ENCODE measurements at regions not wholly inside any gene's neighbourhood (a gene's known extent, or its start where the extent isn't known, plus 50 kb on each side); places are given as distances from the start of the nearest gene placed in this dataset.

DNA sequence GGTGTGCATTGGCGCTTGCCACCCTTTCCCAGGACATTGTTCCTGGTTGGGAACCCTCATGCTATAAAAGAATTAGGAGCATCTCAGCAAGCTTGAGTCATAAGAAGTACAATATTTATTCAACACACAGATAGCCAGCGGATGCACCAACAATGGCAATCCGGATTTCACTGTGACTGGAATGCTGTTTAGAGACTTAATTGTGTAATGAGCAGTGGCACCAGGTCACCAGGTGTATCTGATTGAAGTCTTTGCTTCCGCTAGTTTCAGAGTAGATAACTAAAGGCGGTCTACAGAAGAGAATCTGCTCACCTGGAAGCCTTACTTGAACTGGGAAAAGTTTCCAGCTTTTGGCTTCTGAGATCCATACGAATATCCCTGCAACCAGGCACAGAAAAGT is 772.3 kb upstream of the GHITM start:
- WGBS, 4 donors, result 84 to 90% (median 89%) methylated on average over 6 of the region's 6 CpGs
- no peak overlapping the region for H3K4me3 ChIP-seq
- no peak for ATAC-seq

GRCh38 chr10:83371696-83372490 is 767.4 kb upstream of the GHITM start:
- Histone ChIP-seq H3K4me3 (no peak overlapping the region), H3K27me3 (no peaks in the 10 kb centered on the region), H3K9me3 (no peaks in the 10 kb centered on the region), H3K27ac (no peak overlapping the region), H3K4me1 (no peaks in the 10 kb centered on the region), H3K36me3 (no peaks in the 10 kb centered on the region)
- no peak for DNase-seq
- ATAC-seq, result no peak
- TF ChIP-seq POLR2A (IDR thresholded peaks at IDR 0.05) (no peak), CTCF (IDR thresholded peaks at IDR 0.05) (no peak)
- intact Hi-C loops (cut with DNase I), result no loop called here
- WGBS, 4 donors, result 75 to 85% (median 80%) methylated on average over 4 of the region's 4 CpGs

More for the DNA sequence above, 772.3 kb upstream of the GHITM start:
- no peak overlapping the region for H3K27ac ChIP-seq
- H3K27me3 ChIP-seq, result no peaks in the 10 kb centered on the region
- no peak for DNase-seq
- no peaks in the 10 kb centered on the region for H3K9me3 ChIP-seq
- H3K4me1 ChIP-seq, result no peaks in the 10 kb centered on the region
- intact Hi-C loops (cut with DNase I), result no loop called here
- H3K36me3 ChIP-seq, result no peaks in the 10 kb centered on the region
- TF ChIP-seq CTCF (IDR thresholded peaks at IDR 0.05) (no peak), POLR2A (IDR thresholded peaks at IDR 0.05) (no peak)

GRCh38 chr10:83372646-83373045 is 766.7 kb upstream of the GHITM start:
- 70 to 93% (median 77%) methylated on average over 2 of the region's 2 CpGs for WGBS, 4 donors
- intact Hi-C loops (cut with DNase I), result no loop called here
- ATAC-seq, result no peak
- Histone ChIP-seq H3K4me3 (no peak overlapping the region), H3K27me3 (no peaks in the 10 kb centered on the region), H3K27ac (no peak overlapping the region), H3K4me1 (no peaks in the 10 kb centered on the region), H3K36me3 (no peaks in the 10 kb centered on the region), H3K9me3 (no peaks in the 10 kb centered on the region)
- TF ChIP-seq CTCF (IDR thresholded peaks at IDR 0.05), result no peak
- TF ChIP-seq POLR2A (IDR thresholded peaks at IDR 0.05), result no peak
- DNase-seq, result no peak

- intact Hi-C loops (cut with DNase I), result no loop called here
- TF ChIP-seq CTCF (IDR thresholded peaks at IDR 0.05), result peak in 7 of 12 donors; percentile 5 to 43 (median 29)
- no peak for TF ChIP-seq POLR2A (IDR thresholded peaks at IDR 0.05)
- Histone ChIP-seq H3K36me3 (no peaks in the 10 kb centered on the region), H3K4me3 (no peak overlapping the region), H3K27me3 (no peaks in the 10 kb centered on the region), H3K9me3 (no peaks in the 10 kb centered on the region), H3K27ac (no peak overlapping the region), H3K4me1 (no peaks in the 10 kb centered on the region)
- 77 to 78% (median 77%) methylated on average over 2 of the region's 2 CpGs for WGBS, 4 donors
- DNase-seq, result peak in 2 of 5 donors; percentile 20 to 29
- peak in 2 of 4 donors; percentile 59 to 63 for ATAC-seq
Measured at GRCh38 chr10:83373671-83374070, 765.6 kb upstream of the GHITM start.

All from heart left ventricle (tissue), 16 donors.